RWPE2 (cell line): ENCODE measurements at regions not wholly inside any gene's neighbourhood (a gene's known extent, or its start where the extent isn't known, plus 50 kb on each side); places are given as distances from the start of the nearest gene placed in this dataset.

ENCODE experiments used
- ATAC-seq: fragments of 200-7000 bp; cut with Tn5 transposase; 3 replicates; pipeline ENCODE4 v1.9.1; 2021; ENCODE audit warnings: low read depth
- DNase-seq: peaks from one replicate; pipeline ENCODE4 v3.0.0-alpha.2; 2020; ENCODE audit warnings: low spot score
- H3K27ac ChIP-seq: fragments of 450-650 bp; 2 replicates; pipeline ENCODE4 v1.5.1; 2017; ENCODE audit warnings: mild to moderate bottlenecking; ENCODE audit not compliant: poor library complexity, severe bottlenecking
- H3K27me3 ChIP-seq: fragments of 250-450 bp; sonication (Bioruptor Pico); 2 replicates; pipeline ENCODE4 v1.5.1; 2021; ENCODE audit warnings: mild to moderate bottlenecking, moderate library complexity; ENCODE audit not compliant: insufficient read depth, poor library complexity, severe bottlenecking
- H3K36me3 ChIP-seq: fragments of 250-450 bp; sonication (Bioruptor Pico); 2 replicates; pipeline ENCODE4 v1.5.1; 2020; ENCODE audit warnings: low read depth, mild to moderate bottlenecking, moderate library complexity
- H3K4me1 ChIP-seq: fragments of 250-450 bp; sonication (Bioruptor Pico); 2 replicates; pipeline ENCODE4 v1.5.1; 2021; ENCODE audit warnings: mild to moderate bottlenecking, moderate library complexity; ENCODE audit not compliant: insufficient read depth, poor library complexity, severe bottlenecking
- H3K4me3 ChIP-seq: fragments of 250-450 bp; sonication (Bioruptor Pico); 2 replicates; pipeline ENCODE4 v1.5.1; 2021; ENCODE audit warnings: mild to moderate bottlenecking, moderate library complexity; ENCODE audit not compliant: severe bottlenecking
- H3K9me3 ChIP-seq: fragments of 250-450 bp; sonication (Bioruptor Pico); 2 replicates; pipeline ENCODE4 v1.5.1; 2021; ENCODE audit warnings: mild to moderate bottlenecking, moderate library complexity; ENCODE audit not compliant: severe bottlenecking
- CTCF ChIP-seq: fragments of 450-650 bp; IDR thresholded peaks from one replicate; pipeline ENCODE4 v1.5.1; 2017; ENCODE audit warnings: mild to moderate bottlenecking, moderate library complexity; ENCODE audit not compliant: poor library complexity, severe bottlenecking

GRCh38 chr4:123767806-123768205 lies 371.2 kb downstream of the SPRY1 start:
- H3K36me3 ChIP-seq = no peaks in the 10 kb centered on the region
- H3K27me3 ChIP-seq = no peaks in the 10 kb centered on the region
- no peak overlapping the region for H3K4me3 ChIP-seq
- ATAC-seq (no peak), DNase-seq (no peak)
- no peak overlapping the region for H3K27ac ChIP-seq
- no peak for TF ChIP-seq CTCF
- no peaks in the 10 kb centered on the region for H3K9me3 ChIP-seq
- H3K4me1 ChIP-seq = no peaks in the 10 kb centered on the region

GRCh38 chr4:123770884-123771283 lies 374.3 kb downstream of the SPRY1 start:
- no peak overlapping the region for H3K4me3 ChIP-seq
- H3K27ac ChIP-seq = no peak overlapping the region
- no peak for DNase-seq
- no peaks in the 10 kb centered on the region for H3K36me3 ChIP-seq
- no peak for TF ChIP-seq CTCF
- no peak for ATAC-seq
- no peaks in the 10 kb centered on the region for H3K27me3 ChIP-seq
- H3K9me3 ChIP-seq = no peaks in the 10 kb centered on the region
- H3K4me1 ChIP-seq = no peaks in the 10 kb centered on the region

GRCh38 chr4:123776267-123776666 lies 379.7 kb downstream of the SPRY1 start:
- H3K4me1 ChIP-seq = no peaks in the 10 kb centered on the region
- DNase-seq (no peak), ATAC-seq (no peak)
- no peaks in the 10 kb centered on the region for H3K36me3 ChIP-seq
- H3K4me3 ChIP-seq = no peak overlapping the region
- H3K27me3 ChIP-seq = no peaks in the 10 kb centered on the region
- no peak overlapping the region for H3K27ac ChIP-seq
- TF ChIP-seq CTCF = no peak
- no peaks in the 10 kb centered on the region for H3K9me3 ChIP-seq

- TF ChIP-seq CTCF = no peak
- H3K4me3 ChIP-seq = no peak overlapping the region
- H3K4me1 ChIP-seq = no peaks in the 10 kb centered on the region
- H3K27ac ChIP-seq = no peak overlapping the region
- DNase-seq = no peak
- no peaks in the 10 kb centered on the region for H3K9me3 ChIP-seq
- no peak for ATAC-seq
- no peaks in the 10 kb centered on the region for H3K36me3 ChIP-seq
- H3K27me3 ChIP-seq = no peaks in the 10 kb centered on the region
Observed at GRCh38 chr4:123777373-123777772, 380.8 kb downstream of the SPRY1 start.

GRCh38 chr4:123783151-123783790 lies 386.7 kb downstream of the SPRY1 start:
- Histone ChIP-seq H3K27me3 (no peaks in the 10 kb centered on the region), H3K36me3 (no peaks in the 10 kb centered on the region), H3K27ac (no peak overlapping the region), H3K4me3 (no peak overlapping the region), H3K9me3 (no peaks in the 10 kb centered on the region), H3K4me1 (no peaks in the 10 kb centered on the region)
- TF ChIP-seq CTCF = no peak
- no peak for DNase-seq
- no peak for ATAC-seq
